GM19328 (cell line): ENCODE measurements at regions not wholly inside any gene's neighbourhood (a gene's known extent, or its start where the extent isn't known, plus 50 kb on each side); places are given as distances from the start of the nearest gene placed in this dataset.
"Not testable (repeated sequence)": the region's sequence is repeated elsewhere in the genome, so short reads cannot be mapped to it uniquely, and the experiment has no call there.

Source experiments
- ATAC-seq: cut with Tn5 transposase; IDR thresholded peaks from one replicate; pipeline ENCODE4 v1.9.1; 2021; ENCODE audit warnings: mild to moderate bottlenecking, moderate library complexity; ENCODE audit not compliant: unreplicated experiment

GRCh38 chr3:30319713-30320112, 286.7 kb upstream of the TGFBR2 start:
- ATAC-seq, result peak; percentile 64

- no peak for ATAC-seq
Observed at GRCh38 chr3:30320392-30320791, 286.0 kb upstream of the TGFBR2 start.

GRCh38 chr3:30321065-30321464, 285.3 kb upstream of the TGFBR2 start:
- no peak for ATAC-seq

GRCh38 chr3:30323649-30324048, 282.8 kb upstream of the TGFBR2 start:
- not testable (repeated sequence) for ATAC-seq

- ATAC-seq, result no peak
Observed at GRCh38 chr3:30324587-30324986, 281.8 kb upstream of the TGFBR2 start.

GRCh38 chr3:30327976-30328375, 278.4 kb upstream of the TGFBR2 start:
- ATAC-seq, result not testable (repeated sequence)

GRCh38 chr3:30328935-30329334, 277.5 kb upstream of the TGFBR2 start:
- not testable (repeated sequence) for ATAC-seq

GRCh38 chr3:30331519-30331918, 274.9 kb upstream of the TGFBR2 start:
- ATAC-seq, result no peak

GRCh38 chr3:30332196-30333021, 274.0 kb upstream of the TGFBR2 start:
- no peak for ATAC-seq

GRCh38 chr3:30333143-30333542, 273.3 kb upstream of the TGFBR2 start:
- no peak for ATAC-seq

GRCh38 chr3:30333903-30334302, 272.5 kb upstream of the TGFBR2 start:
- no peak for ATAC-seq

- ATAC-seq, result no peak
Observed at GRCh38 chr3:30340500-30340899, 265.9 kb upstream of the TGFBR2 start.

- no peak for ATAC-seq
Observed at GRCh38 chr3:30341079-30341478, 265.3 kb upstream of the TGFBR2 start.

- no peak for ATAC-seq
Observed at GRCh38 chr3:30341851-30342250, 264.6 kb upstream of the TGFBR2 start.

- no peak for ATAC-seq
Observed at GRCh38 chr3:30342318-30343060, 263.9 kb upstream of the TGFBR2 start.

GRCh38 chr3:30343067-30343831, 263.2 kb upstream of the TGFBR2 start:
- ATAC-seq, result no peak

- ATAC-seq, result no peak
Observed at GRCh38 chr3:30343861-30344260, 262.5 kb upstream of the TGFBR2 start.

- no peak for ATAC-seq
Observed at GRCh38 chr3:30344288-30344687, 262.1 kb upstream of the TGFBR2 start.

GRCh38 chr3:30346933-30347320, 259.5 kb upstream of the TGFBR2 start:
- ATAC-seq, result no peak

GRCh38 chr3:30347679-30348216, 258.7 kb upstream of the TGFBR2 start:
- ATAC-seq, result no peak

- no peak for ATAC-seq
Observed at GRCh38 chr3:30349507-30349906, 256.9 kb upstream of the TGFBR2 start.
